Mucosa of descending colon (tissue), 3 donors: ENCODE measurements at regions not wholly inside any gene's neighbourhood (a gene's known extent, or its start where the extent isn't known, plus 50 kb on each side); places are given as distances from the start of the nearest gene placed in this dataset.

Experiments used
- ATAC-seq: fragments of 200-7000 bp; cut with Tn5 transposase; one replicate; pipeline ENCODE4 v1.9.1; 2020; ENCODE audit warnings: mild to moderate bottlenecking, moderate library complexity
- DNase-seq, 3 donors: peaks; one replicate each; pipeline ENCODE4 v3.0.0-alpha.2; 2020
- H3K36me3 ChIP-seq: fragments of 200-600 bp; one replicate; pipeline ENCODE4 v1.8.0; 2021; ENCODE audit warnings: low read depth, mild to moderate bottlenecking
- H3K4me1 ChIP-seq: fragments of 200-600 bp; one replicate; pipeline ENCODE4 v1.8.0; 2021; ENCODE audit warnings: low read depth, mild to moderate bottlenecking
- H3K4me3 ChIP-seq: fragments of 200-600 bp; one replicate; pipeline ENCODE4 v1.8.0; 2021; ENCODE audit warnings: mild to moderate bottlenecking
- H3K9me3 ChIP-seq: fragments of 200-600 bp; one replicate; pipeline ENCODE4 v1.8.0; 2021; ENCODE audit warnings: mild to moderate bottlenecking
- intact Hi-C, 2 donors: fragments of 100-400 bp; cut with DNase I in 1 of 2; cut with micrococcal nuclease in 1 of 2; formaldehyde crosslinking; loops; one replicate each; pipeline versions ENCODE4 v1.11.0 to v1.11.1; 2022; cut with DNase I, micrococcal nuclease
- TF ChIP-seq, protein P1 (sequence below): fragments of 200-600 bp; IDR thresholded peaks from one replicate; pipeline ENCODE4 v1.8.0; 2022; ENCODE audit warnings: antibody characterized with exemption, mild to moderate bottlenecking
- donor health status: DM: no; HTN: no; CAD: no; lungs with moderate emphysema.
- donor health status: DM: no; HTN: no; CAD: no.
- donor health status: DM: no; HTN: yes; CAD: no.

DNA sequence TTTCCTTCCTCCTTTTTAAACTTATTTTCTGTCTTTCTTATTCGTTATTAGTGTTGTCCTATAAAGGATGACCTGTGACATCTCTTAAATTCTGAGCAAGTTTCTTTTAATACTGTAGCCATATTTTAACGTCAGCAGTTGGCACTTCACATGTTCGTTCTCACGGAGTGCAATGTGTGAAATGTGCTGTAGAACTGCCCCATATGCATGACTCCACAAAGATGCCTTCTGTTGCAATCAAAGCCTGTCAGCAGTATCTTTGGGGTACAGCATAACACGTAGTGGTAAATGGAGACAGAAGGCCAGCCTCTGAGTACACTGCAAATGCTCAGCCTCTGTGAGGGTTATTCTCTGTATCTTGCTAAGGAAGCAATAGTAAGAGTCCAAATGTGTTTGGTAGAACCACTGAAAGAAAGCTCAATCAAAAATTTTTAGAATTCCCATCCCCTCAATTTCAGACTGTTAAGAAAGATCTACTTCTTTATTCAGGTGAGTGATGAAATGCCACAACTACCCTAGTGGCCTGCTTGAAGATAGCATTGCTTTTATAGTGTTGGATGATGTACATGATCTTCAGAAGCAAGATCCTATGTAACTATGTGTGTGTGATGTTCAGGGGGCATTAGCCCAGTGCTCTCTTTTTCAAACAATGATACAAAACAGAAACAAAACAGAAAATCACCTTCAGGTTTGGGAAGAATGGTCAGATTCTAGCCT is 277.7 kb downstream of the TMEM167A start:
- no peaks in the 10 kb centered on the region for H3K9me3 ChIP-seq
- ATAC-seq (no peak), DNase-seq (no peak)
- TF ChIP-seq, protein P1, sequence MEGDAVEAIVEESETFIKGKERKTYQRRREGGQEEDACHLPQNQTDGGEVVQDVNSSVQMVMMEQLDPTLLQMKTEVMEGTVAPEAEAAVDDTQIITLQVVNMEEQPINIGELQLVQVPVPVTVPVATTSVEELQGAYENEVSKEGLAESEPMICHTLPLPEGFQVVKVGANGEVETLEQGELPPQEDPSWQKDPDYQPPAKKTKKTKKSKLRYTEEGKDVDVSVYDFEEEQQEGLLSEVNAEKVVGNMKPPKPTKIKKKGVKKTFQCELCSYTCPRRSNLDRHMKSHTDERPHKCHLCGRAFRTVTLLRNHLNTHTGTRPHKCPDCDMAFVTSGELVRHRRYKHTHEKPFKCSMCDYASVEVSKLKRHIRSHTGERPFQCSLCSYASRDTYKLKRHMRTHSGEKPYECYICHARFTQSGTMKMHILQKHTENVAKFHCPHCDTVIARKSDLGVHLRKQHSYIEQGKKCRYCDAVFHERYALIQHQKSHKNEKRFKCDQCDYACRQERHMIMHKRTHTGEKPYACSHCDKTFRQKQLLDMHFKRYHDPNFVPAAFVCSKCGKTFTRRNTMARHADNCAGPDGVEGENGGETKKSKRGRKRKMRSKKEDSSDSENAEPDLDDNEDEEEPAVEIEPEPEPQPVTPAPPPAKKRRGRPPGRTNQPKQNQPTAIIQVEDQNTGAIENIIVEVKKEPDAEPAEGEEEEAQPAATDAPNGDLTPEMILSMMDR, result no peak
- no peak overlapping the region for H3K4me3 ChIP-seq
- H3K36me3 ChIP-seq, result no peaks in the 10 kb centered on the region
- no peaks in the 10 kb centered on the region for H3K4me1 ChIP-seq
- intact Hi-C loops, result no loop called here

DNA sequence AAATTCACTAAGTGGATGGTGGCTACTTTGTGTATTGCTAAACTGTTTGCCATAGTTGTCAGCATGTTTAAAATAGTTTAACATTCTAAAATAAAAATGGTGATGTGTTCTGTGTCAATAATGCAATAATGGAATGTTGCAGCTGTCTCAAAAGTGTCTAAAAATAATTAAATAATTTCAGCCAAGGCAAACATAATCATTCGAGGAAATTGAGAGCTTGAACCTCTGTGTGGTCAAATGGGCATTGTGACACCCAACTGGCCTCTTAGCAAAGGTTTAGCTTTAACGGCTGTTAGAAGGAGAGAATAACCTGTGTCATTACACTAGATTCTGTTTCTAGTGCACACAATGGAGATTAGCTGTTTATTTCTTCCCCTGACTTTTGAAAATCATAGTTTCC is 278.5 kb downstream of the TMEM167A start:
- intact Hi-C loops, result no loop called here
- no peak for ATAC-seq
- Histone ChIP-seq H3K36me3 (no peaks in the 10 kb centered on the region), H3K4me3 (no peak overlapping the region), H3K4me1 (no peaks in the 10 kb centered on the region), H3K9me3 (no peaks in the 10 kb centered on the region)
- no peak for DNase-seq
- TF ChIP-seq, protein P1, result no peak

- intact Hi-C loops, result no loop called here
- ATAC-seq (no peak), DNase-seq (no peak)
- Histone ChIP-seq H3K36me3 (no peaks in the 10 kb centered on the region), H3K4me1 (no peaks in the 10 kb centered on the region), H3K4me3 (no peak overlapping the region), H3K9me3 (no peaks in the 10 kb centered on the region)
- TF ChIP-seq, protein P1, result no peak
These were observed 280.4 kb downstream of the TMEM167A start for GRCh38 chr5:82796643-82797416.

DNA sequence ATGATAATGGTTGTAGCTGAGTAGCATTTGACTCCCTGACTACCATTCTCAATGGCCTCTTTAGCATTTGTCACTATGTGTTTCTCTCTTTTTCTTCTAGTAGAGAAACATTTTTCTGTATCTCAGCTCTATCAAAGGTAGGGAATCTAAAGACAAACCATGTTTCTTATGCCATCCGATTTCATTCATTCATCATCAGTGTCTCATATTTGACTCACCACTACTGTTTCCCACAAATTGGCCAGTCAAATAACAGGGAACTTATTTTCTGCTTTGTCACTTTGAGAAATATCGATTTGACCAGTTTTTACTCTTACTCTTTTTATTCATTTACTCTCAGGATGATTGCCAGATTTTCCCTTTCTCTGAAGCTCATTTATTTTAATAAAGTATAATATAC is 282.3 kb downstream of the TMEM167A start:
- no peaks in the 10 kb centered on the region for H3K9me3 ChIP-seq
- no peaks in the 10 kb centered on the region for H3K36me3 ChIP-seq
- ATAC-seq (no peak), DNase-seq (no peak)
- intact Hi-C loops, result no loop called here
- no peak overlapping the region for H3K4me3 ChIP-seq
- H3K4me1 ChIP-seq, result no peaks in the 10 kb centered on the region
- TF ChIP-seq, protein P1, result no peak

- H3K9me3 ChIP-seq, result no peaks in the 10 kb centered on the region
- H3K36me3 ChIP-seq, result no peaks in the 10 kb centered on the region
- DNase-seq (peak in 1 of 3 donors; percentile 74), ATAC-seq (peak; percentile 57)
- intact Hi-C loops, result no loop called here
- TF ChIP-seq, protein P1, result peak; percentile 58
- H3K4me1 ChIP-seq, result no peaks in the 10 kb centered on the region
- no peak overlapping the region for H3K4me3 ChIP-seq
These were observed 283.3 kb downstream of the TMEM167A start for GRCh38 chr5:82793808-82794419.
